ENCODE measurements at regions not wholly inside any gene's neighbourhood (a gene's known extent, or its start where the extent isn't known, plus 50 kb on each side); places are given as distances from the start of the nearest gene placed in this dataset.

DNA sequence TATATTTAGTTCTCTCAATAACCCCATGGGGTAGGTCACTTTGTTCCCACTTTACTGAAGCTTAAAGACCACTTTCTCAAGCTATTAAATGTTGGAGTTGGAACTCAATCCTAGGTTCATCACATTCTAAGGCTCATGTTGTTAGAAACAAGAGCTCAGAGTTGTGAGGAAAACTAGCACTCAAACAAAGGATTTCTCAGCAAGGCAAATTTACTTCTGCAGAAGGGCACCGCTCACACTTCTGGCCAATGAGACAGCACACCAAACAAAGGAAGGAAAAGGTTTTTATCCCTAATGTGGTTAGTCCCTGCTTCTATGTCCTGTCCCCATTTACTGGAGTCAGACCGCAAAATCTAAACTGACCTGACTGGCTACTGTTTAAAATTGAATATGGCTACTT lies 214.6 kb upstream of the PHF14 start:
- ATAC-seq (ENCODE audit: low read depth) (no peak), DNase-seq (no peak)
- Histone ChIP-seq H3K79me1 (ENCODE audit: low read depth in 1 of 2, low read length in 2 of 2) (no peaks in the 10 kb centered on the region), H2BK15ac (ENCODE audit: low read depth, low read length) (no peak overlapping the region), H4K5ac (ENCODE audit: low read depth, low read length) (no peak overlapping the region), H3K18ac (ENCODE audit: low read depth, low read length) (no peak overlapping the region), H2BK120ac (ENCODE audit: low read depth, low read length) (no peak overlapping the region), H3K27ac (ENCODE audit: insufficient read depth, low read length) (no peak overlapping the region), H4K8ac (ENCODE audit: low read depth in 2 of 2, low read length in 2 of 2) (no peak overlapping the region), H3K4ac (ENCODE audit: low read depth, low read length) (no peak overlapping the region), H3K4me1 (ENCODE audit: control insufficient read depth, insufficient read depth, low read length) (no peaks in the 10 kb centered on the region), H3K9me1 (ENCODE audit: insufficient read depth, low read length) (no peaks in the 10 kb centered on the region), H3K23ac (ENCODE audit: low read depth, low read length) (no peak overlapping the region), H4K91ac (ENCODE audit: insufficient read depth, low read depth, low read length) (no peak overlapping the region), H3K4me3 (ENCODE audit: insufficient read depth, low read depth, low read length) (no peak overlapping the region), H2AK5ac (ENCODE audit: low read depth, low read length) (no peak overlapping the region), H3K9me3 (ENCODE audit: control insufficient read depth, insufficient read depth, low read length) (peaks cover 5% of the 10 kb centered on the region), H2AK9ac (replicated peaks; ENCODE audit: low read depth, low read length, poor library complexity) (no peak overlapping the region), H3K4me2 (ENCODE audit: low read depth, low read length) (no peak overlapping the region), H3K36me3 (ENCODE audit: control insufficient read depth, insufficient read depth, low read length) (no peaks in the 10 kb centered on the region), H2AFZ (replicated peaks; ENCODE audit: low read length, poor library complexity) (no peak overlapping the region), H2BK20ac (ENCODE audit: low read depth, low read length) (no peak overlapping the region), H3K27me3 (ENCODE audit: control insufficient read depth, insufficient read depth, low read length) (no peaks in the 10 kb centered on the region), H3K56ac (ENCODE audit: extremely low read depth, insufficient read depth, low read length) (no peak overlapping the region), H4K20me1 (ENCODE audit: insufficient read depth, low read length) (no peaks in the 10 kb centered on the region), H3K14ac (replicated peaks; ENCODE audit: low read depth, low read length) (no peak overlapping the region), H2BK5ac (ENCODE audit: low read depth, low read length, poor library complexity, severe bottlenecking) (no peak overlapping the region), H3K9ac (ENCODE audit: low read depth, low read length) (no peak overlapping the region)
- dilution Hi-C loops (cut with HindIII; ENCODE audit: low sequenced_read_pairs, unreplicated experiment) = no loop called here
- in situ Hi-C loops (cut with MboI; ENCODE audit: low sequenced_read_pairs) = no loop called here
- TF ChIP-seq SMC3 (IDR thresholded peaks at IDR 0.05; ENCODE audit: low read depth, low read length) (no peak), RCOR1 (IDR thresholded peaks at IDR 0.05; ENCODE audit: insufficient replicate concordance, low read length) (no peak), POLR2A (IDR thresholded peaks at IDR 0.05; ENCODE audit: low read depth, low read length) (no peak)
- intact Hi-C loops (cut with micrococcal nuclease) = no loop called here
- no TSS peak for BruUV-seq (replicated peaks)
- WGBS, 2 experiments (ENCODE audit: extremely low coverage in 2 of 2, insufficient read length in 1 of 2) = no CpG with 5 or more reads among the region's 2 CpGs
- POLR2A ChIA-PET (ENCODE audit: unreplicated experiment) = no interaction called here
- CTCF ChIA-PET = no interaction called here

All from IMR-90 (cell line).